ENCODE measurements at regions not wholly inside any gene's neighbourhood (a gene's known extent, or its start where the extent isn't known, plus 50 kb on each side); places are given as distances from the start of the nearest gene placed in this dataset.
"Not testable (repeated sequence)": the region's sequence is repeated elsewhere in the genome, so short reads cannot be mapped to it uniquely, and the experiment has no call there.

GRCh38 chr3:145429546-145429945 lies 731.4 kb downstream of the PLOD2 start:
- no peak for DNase-seq (ENCODE audit: low read depth)

- no peak for DNase-seq (ENCODE audit: low read depth)
Measured at GRCh38 chr3:145448436-145448835, 712.5 kb downstream of the PLOD2 start.

GRCh38 chr3:145450018-145450682 lies 710.8 kb downstream of the PLOD2 start:
- DNase-seq (ENCODE audit: low read depth) = no peak

- DNase-seq (ENCODE audit: low read depth) = no peak
Measured at GRCh38 chr3:145457825-145458552, 703.0 kb downstream of the PLOD2 start.

- not testable (repeated sequence) for DNase-seq (ENCODE audit: low read depth)
Measured at GRCh38 chr3:145459681-145460080, 701.3 kb downstream of the PLOD2 start.

GRCh38 chr3:145471976-145472375 lies 689.0 kb downstream of the PLOD2 start:
- DNase-seq (ENCODE audit: low read depth) = no peak

GRCh38 chr3:145482735-145483134 lies 678.2 kb downstream of the PLOD2 start:
- not testable (repeated sequence) for DNase-seq (ENCODE audit: low read depth)

- no peak for DNase-seq (ENCODE audit: low read depth)
Measured at GRCh38 chr3:145483992-145484391, 677.0 kb downstream of the PLOD2 start.

- DNase-seq (ENCODE audit: low read depth) = no peak
Measured at GRCh38 chr3:145489011-145489410, 672.0 kb downstream of the PLOD2 start.

- DNase-seq (ENCODE audit: low read depth) = no peak
Measured at GRCh38 chr3:145490088-145491048, 670.6 kb downstream of the PLOD2 start.

- no peak for DNase-seq (ENCODE audit: low read depth)
Measured at GRCh38 chr3:145492456-145492855, 668.5 kb downstream of the PLOD2 start.

- DNase-seq (ENCODE audit: low read depth) = not testable (repeated sequence)
Measured at GRCh38 chr3:145517416-145517815, 643.6 kb downstream of the PLOD2 start.

- no peak for DNase-seq (ENCODE audit: low read depth)
Measured at GRCh38 chr3:145518639-145519038, 642.3 kb downstream of the PLOD2 start.

- no peak for DNase-seq (ENCODE audit: low read depth)
Measured at GRCh38 chr3:145519398-145520047, 641.5 kb downstream of the PLOD2 start.

- DNase-seq (ENCODE audit: low read depth) = no peak
Measured at GRCh38 chr3:145522179-145522578, 638.8 kb downstream of the PLOD2 start.

- no peak for DNase-seq (ENCODE audit: low read depth)
Measured at GRCh38 chr3:145522893-145523651, 637.9 kb downstream of the PLOD2 start.

GRCh38 chr3:145531548-145531947 lies 629.4 kb downstream of the PLOD2 start:
- no peak for DNase-seq (ENCODE audit: low read depth)

GRCh38 chr3:145533696-145534095 lies 627.3 kb downstream of the PLOD2 start:
- DNase-seq (ENCODE audit: low read depth) = no peak

GRCh38 chr3:145536461-145536860 lies 624.5 kb downstream of the PLOD2 start:
- DNase-seq (ENCODE audit: low read depth) = no peak

- DNase-seq (ENCODE audit: low read depth) = no peak
Measured at GRCh38 chr3:145550522-145550921, 610.5 kb downstream of the PLOD2 start.

- DNase-seq (ENCODE audit: low read depth) = no peak
Measured at GRCh38 chr3:145557405-145557804, 603.6 kb downstream of the PLOD2 start.

All from GM04503 (cell line).